ENCODE measurements at regions not wholly inside any gene's neighbourhood (a gene's known extent, or its start where the extent isn't known, plus 50 kb on each side); places are given as distances from the start of the nearest gene placed in this dataset.
"Not testable (repeated sequence)": the region's sequence is repeated elsewhere in the genome, so short reads cannot be mapped to it uniquely, and the experiment has no call there.

- H3K4me3 ChIP-seq (ENCODE audit: low read length): no peak overlapping the region
- no peaks in the 10 kb centered on the region for H3K27me3 ChIP-seq (ENCODE audit: control insufficient read depth, insufficient read depth)
- ATAC-seq: no peak
- whole genome bisulfite sequencing: 55% methylated on average over 20 of the region's 20 CpGs
- DNase-seq: peak in 1 of 3 donors; percentile 44
- no peaks in the 10 kb centered on the region for H3K9me3 ChIP-seq (ENCODE audit: control insufficient read depth, low read length)
- no peak overlapping the region for H3K27ac ChIP-seq (ENCODE audit: low read length)
- no peaks in the 10 kb centered on the region for H3K4me1 ChIP-seq (ENCODE audit: control insufficient read depth, insufficient read depth, low read length)
- intact Hi-C loops (cut with DNase I): no loop called here
These were observed 114.0 kb downstream of the PDGFA start for GRCh38 chr7:405489-406211.

- no peak overlapping the region for H3K27ac ChIP-seq (ENCODE audit: low read length)
- no peak overlapping the region for H3K4me3 ChIP-seq (ENCODE audit: low read length)
- peak in 1 of 3 donors; percentile 21 for DNase-seq
- ATAC-seq: no peak
- H3K9me3 ChIP-seq (ENCODE audit: control insufficient read depth, low read length): no peaks in the 10 kb centered on the region
- WGBS: 65% methylated on average over 6 of the region's 6 CpGs
- H3K27me3 ChIP-seq (ENCODE audit: control insufficient read depth, insufficient read depth): no peaks in the 10 kb centered on the region
- intact Hi-C loops (cut with DNase I): no loop called here
- no peaks in the 10 kb centered on the region for H3K4me1 ChIP-seq (ENCODE audit: control insufficient read depth, insufficient read depth, low read length)
These were observed 111.7 kb downstream of the PDGFA start for GRCh38 chr7:407721-408539.

- H3K27ac ChIP-seq (ENCODE audit: low read length): no peak overlapping the region
- intact Hi-C loops (cut with DNase I): no loop called here
- H3K9me3 ChIP-seq (ENCODE audit: control insufficient read depth, low read length): no peaks in the 10 kb centered on the region
- H3K4me1 ChIP-seq (ENCODE audit: control insufficient read depth, insufficient read depth, low read length): no peaks in the 10 kb centered on the region
- ATAC-seq (no peak), DNase-seq (peak in 1 of 3 donors; percentile 47)
- WGBS: 75% methylated on average over 21 of the region's 21 CpGs
- H3K27me3 ChIP-seq (ENCODE audit: control insufficient read depth, insufficient read depth): no peaks in the 10 kb centered on the region
- no peak overlapping the region for H3K4me3 ChIP-seq (ENCODE audit: low read length)
These were observed 110.8 kb downstream of the PDGFA start for GRCh38 chr7:408751-409311.

- DNase-seq (peak in 1 of 3 donors; percentile 28), ATAC-seq (no peak)
- Histone ChIP-seq H3K4me1 (ENCODE audit: control insufficient read depth, insufficient read depth, low read length) (no peaks in the 10 kb centered on the region), H3K4me3 (ENCODE audit: low read length) (no peak overlapping the region), H3K9me3 (ENCODE audit: control insufficient read depth, low read length) (no peaks in the 10 kb centered on the region), H3K27me3 (ENCODE audit: control insufficient read depth, insufficient read depth) (no peaks in the 10 kb centered on the region), H3K27ac (ENCODE audit: low read length) (no peak overlapping the region)
- intact Hi-C loops (cut with DNase I): no loop called here
- WGBS: 64% methylated on average over 34 of the region's 34 CpGs
These were observed 110.0 kb downstream of the PDGFA start for GRCh38 chr7:409339-410281.

GRCh38 chr7:410395-410910 is 109.2 kb downstream of the PDGFA start:
- no peak for ATAC-seq
- 86% methylated on average over 20 of the region's 20 CpGs for WGBS
- no peak overlapping the region for H3K27ac ChIP-seq (ENCODE audit: low read length)
- no peaks in the 10 kb centered on the region for H3K4me1 ChIP-seq (ENCODE audit: control insufficient read depth, insufficient read depth, low read length)
- H3K27me3 ChIP-seq (ENCODE audit: control insufficient read depth, insufficient read depth): no peaks in the 10 kb centered on the region
- intact Hi-C loops (cut with DNase I): no loop called here
- H3K4me3 ChIP-seq (ENCODE audit: low read length): no peak overlapping the region
- H3K9me3 ChIP-seq (ENCODE audit: control insufficient read depth, low read length): no peaks in the 10 kb centered on the region
- peak in 1 of 3 donors; percentile 23 for DNase-seq

- H3K27me3 ChIP-seq (ENCODE audit: control insufficient read depth, insufficient read depth); intact Hi-C loops (cut with DNase I); ATAC-seq; H3K27ac ChIP-seq (ENCODE audit: low read length); H3K4me3 ChIP-seq (ENCODE audit: low read length); H3K9me3 ChIP-seq (ENCODE audit: control insufficient read depth, low read length); H3K4me1 ChIP-seq (ENCODE audit: control insufficient read depth, insufficient read depth, low read length); DNase-seq: not testable (repeated sequence)
- 92% methylated on average over 20 of the region's 24 CpGs for WGBS
These were observed 108.5 kb downstream of the PDGFA start for GRCh38 chr7:411116-411515.

GRCh38 chr7:411677-412312 is 107.9 kb downstream of the PDGFA start:
- no peaks in the 10 kb centered on the region for H3K4me1 ChIP-seq (ENCODE audit: control insufficient read depth, insufficient read depth, low read length)
- no peak overlapping the region for H3K27ac ChIP-seq (ENCODE audit: low read length)
- H3K9me3 ChIP-seq (ENCODE audit: control insufficient read depth, low read length): no peaks in the 10 kb centered on the region
- intact Hi-C loops (cut with DNase I): no loop called here
- H3K27me3 ChIP-seq (ENCODE audit: control insufficient read depth, insufficient read depth): no peaks in the 10 kb centered on the region
- 78% methylated on average over 29 of the region's 29 CpGs for WGBS
- peak in 1 of 3 donors; percentile 46 for DNase-seq
- no peak for ATAC-seq
- H3K4me3 ChIP-seq (ENCODE audit: low read length): no peak overlapping the region

- intact Hi-C loops (cut with DNase I): no loop called here
- DNase-seq: peak in 1 of 3 donors; percentile 23
These were observed 107.3 kb downstream of the PDGFA start for GRCh38 chr7:412313-412710.

GRCh38 chr7:414681-415560 is 104.7 kb downstream of the PDGFA start:
- peak in 1 of 3 donors; percentile 44 for DNase-seq
- Histone ChIP-seq H3K9me3 (ENCODE audit: control insufficient read depth, low read length) (no peaks in the 10 kb centered on the region), H3K4me1 (ENCODE audit: control insufficient read depth, insufficient read depth, low read length) (no peaks in the 10 kb centered on the region), H3K27ac (ENCODE audit: low read length) (no peak overlapping the region), H3K27me3 (ENCODE audit: control insufficient read depth, insufficient read depth) (no peaks in the 10 kb centered on the region), H3K4me3 (ENCODE audit: low read length) (no peak overlapping the region)
- 89% methylated on average over 35 of the region's 35 CpGs for WGBS
- no peak for ATAC-seq
- intact Hi-C loops (cut with DNase I): no loop called here

More at GRCh38 chr7:412313-412710, 107.3 kb downstream of the PDGFA start:
- H3K4me1 ChIP-seq (ENCODE audit: control insufficient read depth, insufficient read depth, low read length): no peaks in the 10 kb centered on the region
- H3K27ac ChIP-seq (ENCODE audit: low read length): no peak overlapping the region
- no peak overlapping the region for H3K4me3 ChIP-seq (ENCODE audit: low read length)
- no peak for ATAC-seq
- WGBS: 92% methylated on average over 13 of the region's 13 CpGs
- no peaks in the 10 kb centered on the region for H3K27me3 ChIP-seq (ENCODE audit: control insufficient read depth, insufficient read depth)
- no peaks in the 10 kb centered on the region for H3K9me3 ChIP-seq (ENCODE audit: control insufficient read depth, low read length)

All from right cardiac atrium (tissue), 5 donors.